Hepatocyte (in vitro differentiated cells): ENCODE measurements at regions not wholly inside any gene's neighbourhood (a gene's known extent, or its start where the extent isn't known, plus 50 kb on each side); places are given as distances from the start of the nearest gene placed in this dataset.
A peak's percentile ranks its signal among the peaks of the same experiment; 100 is the strongest.

Experiments used
- DNase-seq: peaks from one replicate; pipeline ENCODE4 v3.0.0-alpha.2; 2016; ENCODE audit warnings: low spot score
- H2AFZ ChIP-seq: fragments of 200-600 bp; sonication (generic); 2 replicates; pipeline ENCODE4 v1.6.0; 2016; ENCODE audit warnings: antibody characterized with exemption, mild to moderate bottlenecking
- H3K27ac ChIP-seq: fragments of 200-600 bp; sonication (generic); 2 replicates; pipeline ENCODE4 v1.5.1; 2016; ENCODE audit warnings: mild to moderate bottlenecking
- H3K27me3 ChIP-seq: fragments of 200-600 bp; sonication (generic); 2 replicates; pipeline ENCODE4 v1.6.1; 2016
- H3K36me3 ChIP-seq: fragments of 200-600 bp; sonication (generic); replicated peaks from 2 replicates; pipeline ENCODE4 v1.5.1; 2016; ENCODE audit warnings: low read depth; ENCODE audit not compliant: insufficient read depth
- H3K4me1 ChIP-seq: fragments of 200-600 bp; sonication (generic); 2 replicates; pipeline ENCODE4 v1.5.1; 2016; ENCODE audit warnings: mild to moderate bottlenecking, moderate library complexity; ENCODE audit not compliant: insufficient read depth
- H3K4me2 ChIP-seq: fragments of 200-600 bp; sonication (generic); 2 replicates; pipeline ENCODE4 v1.6.0; 2016
- H3K4me3 ChIP-seq: fragments of 200-600 bp; sonication (generic); 2 replicates; pipeline ENCODE4 v1.5.1; 2016; ENCODE audit warnings: mild to moderate bottlenecking
- H3K79me2 ChIP-seq: fragments of 200-600 bp; sonication (generic); 2 replicates; pipeline ENCODE4 v1.6.0; 2017; ENCODE audit warnings: mild to moderate bottlenecking
- H3K9me2 ChIP-seq: fragments of 200-600 bp; sonication (generic); replicated peaks from 2 replicates; pipeline ENCODE4 v1.6.0; 2017; ENCODE audit warnings: mild to moderate bottlenecking; ENCODE audit not compliant: insufficient read depth
- H3K9me3 ChIP-seq: fragments of 200-600 bp; sonication (generic); 2 replicates; pipeline ENCODE4 v1.5.1; 2016; ENCODE audit warnings: low read depth, mild to moderate bottlenecking
- H4K20me1 ChIP-seq: fragments of 200-600 bp; sonication (generic); 2 replicates; pipeline ENCODE4 v1.6.0; 2016; ENCODE audit warnings: mild to moderate bottlenecking; ENCODE audit not compliant: insufficient read depth, poor library complexity, severe bottlenecking
- CTCF ChIP-seq: fragments of 200-600 bp; sonication (generic); IDR thresholded peaks from 2 replicates; pipeline ENCODE4 v1.5.1; 2016; ENCODE audit warnings: antibody characterized with exemption, mild to moderate bottlenecking; ENCODE audit not compliant: poor library complexity
- EZH2 ChIP-seq: fragments of 200-600 bp; sonication (generic); IDR thresholded peaks from 2 replicates; pipeline ENCODE4 v1.6.1; 2016; ENCODE audit warnings: antibody characterized with exemption, mild to moderate bottlenecking, borderline replicate concordance
- EZH2phosphoT487 ChIP-seq: fragments of 200-600 bp; sonication (generic); IDR thresholded peaks from one replicate; pipeline ENCODE4 v1.6.1; 2018; ENCODE audit warnings: antibody characterized with exemption, mild to moderate bottlenecking, low read depth, moderate library complexity; ENCODE audit not compliant: unreplicated experiment, severe bottlenecking
- WGBS: methylation state at CpG from one replicate; pipeline ENCODE4 v1.1.6; 2016; ENCODE audit warnings: low lambda C conversion rate; ENCODE audit errors: missing lambda C conversion rate; 5-methylcytosine and 5-hydroxymethylcytosine counted together

GRCh38 chr18:24801001-24801400 lies 340.6 kb downstream of the HRH4 start:
- 90% methylated on average over 1 of the region's 1 CpG for WGBS

GRCh38 chr18:24802456-24802855 lies 342.0 kb downstream of the HRH4 start:
- Histone ChIP-seq H3K9me2 (no peaks in the 10 kb centered on the region), H3K36me3 (no peaks in the 10 kb centered on the region), H3K4me2 (no peak overlapping the region), H3K4me1 (no peaks in the 10 kb centered on the region), H4K20me1 (no peaks in the 10 kb centered on the region), H3K4me3 (no peak overlapping the region), H2AFZ (no peak overlapping the region), H3K9me3 (no peaks in the 10 kb centered on the region), H3K27me3 (no peaks in the 10 kb centered on the region), H3K79me2 (no peaks in the 10 kb centered on the region), H3K27ac (no peak overlapping the region)
- TF ChIP-seq CTCF (no peak), EZH2phosphoT487 (no peak), EZH2 (no peak)
- peak; percentile 32 for DNase-seq

More at GRCh38 chr18:24801001-24801400, 340.6 kb downstream of the HRH4 start:
- Histone ChIP-seq H3K79me2 (no peaks in the 10 kb centered on the region), H3K27ac (no peak overlapping the region), H3K27me3 (no peaks in the 10 kb centered on the region), H3K4me1 (no peaks in the 10 kb centered on the region), H4K20me1 (no peaks in the 10 kb centered on the region), H3K9me3 (no peaks in the 10 kb centered on the region), H2AFZ (no peak overlapping the region), H3K4me2 (no peak overlapping the region), H3K36me3 (no peaks in the 10 kb centered on the region), H3K9me2 (no peaks in the 10 kb centered on the region), H3K4me3 (no peak overlapping the region)
- DNase-seq, result no peak
- TF ChIP-seq EZH2phosphoT487, result no peak
- TF ChIP-seq CTCF, result no peak
- no peak for TF ChIP-seq EZH2

- Histone ChIP-seq H3K27ac (no peak overlapping the region), H3K4me1 (no peaks in the 10 kb centered on the region), H3K4me2 (no peak overlapping the region), H2AFZ (no peak overlapping the region), H4K20me1 (no peaks in the 10 kb centered on the region), H3K79me2 (no peaks in the 10 kb centered on the region), H3K9me2 (no peaks in the 10 kb centered on the region), H3K4me3 (no peak overlapping the region), H3K27me3 (no peaks in the 10 kb centered on the region), H3K9me3 (no peaks in the 10 kb centered on the region), H3K36me3 (no peaks in the 10 kb centered on the region)
- 85% methylated on average over 5 of the region's 5 CpGs for WGBS
- no peak for DNase-seq
- no peak for TF ChIP-seq EZH2phosphoT487
- TF ChIP-seq EZH2, result no peak
- TF ChIP-seq CTCF, result no peak
These were observed 344.7 kb downstream of the HRH4 start for GRCh38 chr18:24805156-24805555.
